HEK293 (cell line): ENCODE measurements at regions not wholly inside any gene's neighbourhood (a gene's known extent, or its start where the extent isn't known, plus 50 kb on each side); places are given as distances from the start of the nearest gene placed in this dataset.

ENCODE experiments used
- CTCF ChIA-PET: fragments of 350-600 bp; formaldehyde crosslinking; extraction: SDS; loops from one replicate; lab custom pipeline; 2021; ENCODE audit warnings: antibody characterized with exemption; lab: Yijun Ruan, JAX
- POLR2A ChIA-PET: fragments of 300-600 bp; formaldehyde crosslinking; extraction: SDS; loops from one replicate; lab custom pipeline; 2020; ENCODE audit warnings: antibody characterized with exemption, inconsistent platforms; lab: Yijun Ruan, JAX
- H3K27ac ChIP-seq: fragments of 200-500 bp; sonication (Bioruptor generic); 2 replicates; pipeline ENCODE4 v1.5.1; 2014; ENCODE audit warnings: low read depth, low read length, control low read depth, inconsistent platforms; ENCODE audit errors: extremely low read depth
- H3K36me3 ChIP-seq, 2 experiments: fragments of 200-500 bp in 1 of 2; sonication (Bioruptor generic) in 1 of 2; 1 replicate in 1 of 2; 2 replicates in 1 of 2; pipeline ENCODE4 v1.5.1; 2014 to 2017; ENCODE audit warnings: inconsistent platforms in 2 of 2, low read length in 2 of 2; ENCODE audit not compliant: control insufficient read depth in 2 of 2, insufficient read depth in 1 of 2
- H3K4me1 ChIP-seq: fragments of 200-500 bp; sonication (Bioruptor generic); 2 replicates; pipeline ENCODE4 v1.5.1; 2014; ENCODE audit warnings: mild to moderate bottlenecking, low read length, inconsistent platforms; ENCODE audit not compliant: control insufficient read depth, insufficient read depth
- H3K4me3 ChIP-seq: 2 replicates; pipeline ENCODE4 v1.5.1; 2011; ENCODE audit warnings: low read depth, mild to moderate bottlenecking, control low read depth, low read length, moderate library complexity
- H3K9me3 ChIP-seq: fragments of 200-500 bp; sonication (Bioruptor generic); 2 replicates; pipeline ENCODE4 v1.5.1; 2014; ENCODE audit warnings: low read depth, low read length, inconsistent platforms; ENCODE audit not compliant: control insufficient read depth, insufficient read depth
- KLF16 ChIP-seq: fragments of 450-650 bp; formaldehyde crosslinking; IDR thresholded peaks from 2 replicates; pipeline ENCODE4 v1.5.1; 2017; ENCODE audit warnings: missing biosample characterization, missing genetic modification characterization
- MYNN ChIP-seq: fragments of 450-650 bp; formaldehyde crosslinking; IDR thresholded peaks from 2 replicates; pipeline ENCODE4 v1.5.1; 2016; ENCODE audit warnings: missing biosample characterization, missing genetic modification characterization, borderline replicate concordance
- PRDM4 ChIP-seq: fragments of 450-650 bp; formaldehyde crosslinking; IDR thresholded peaks from 2 replicates; pipeline ENCODE4 v1.5.1; 2017; ENCODE audit warnings: missing biosample characterization, missing genetic modification characterization
- ZBTB17 ChIP-seq: fragments of 450-650 bp; formaldehyde crosslinking; IDR thresholded peaks from 2 replicates; pipeline ENCODE4 v1.5.1; 2016; ENCODE audit warnings: missing biosample characterization, missing genetic modification characterization
- ZBTB21 ChIP-seq: fragments of 450-650 bp; formaldehyde crosslinking; IDR thresholded peaks from 2 replicates; pipeline ENCODE4 v1.5.1; 2017; ENCODE audit warnings: missing biosample characterization, missing genetic modification characterization
- ZBTB26 ChIP-seq: fragments of 450-650 bp; formaldehyde crosslinking; optimal IDR thresholded peaks from 2 replicates; pipeline ENCODE3; 2016; ENCODE audit warnings: missing biosample characterization, mild to moderate bottlenecking, missing genetic modification characterization
- ZBTB48 ChIP-seq: fragments of 450-650 bp; formaldehyde crosslinking; IDR thresholded peaks from 2 replicates; pipeline ENCODE4 v1.5.1; 2016; ENCODE audit warnings: missing biosample characterization, missing genetic modification characterization
- ZEB2 ChIP-seq: fragments of 450-650 bp; formaldehyde crosslinking; IDR thresholded peaks from 2 replicates; pipeline ENCODE4 v1.5.1; 2016; ENCODE audit warnings: missing biosample characterization, missing genetic modification characterization
- ZNF112 ChIP-seq: fragments of 450-650 bp; formaldehyde crosslinking; IDR thresholded peaks from 2 replicates; pipeline ENCODE4 v1.5.0; 2017; ENCODE audit warnings: missing biosample characterization, missing genetic modification characterization
- ZNF133 ChIP-seq: fragments of 450-650 bp; formaldehyde crosslinking; IDR thresholded peaks from 2 replicates; pipeline ENCODE4 v1.5.1; 2016; ENCODE audit warnings: missing biosample characterization, missing genetic modification characterization
- ZNF140 ChIP-seq: fragments of 450-650 bp; formaldehyde crosslinking; IDR thresholded peaks from 2 replicates; pipeline ENCODE4 v1.5.1; 2016; ENCODE audit warnings: missing biosample characterization, missing genetic modification characterization
- ZNF2 ChIP-seq: fragments of 450-650 bp; formaldehyde crosslinking; IDR thresholded peaks from 2 replicates; pipeline ENCODE4 v1.5.1; 2016; ENCODE audit warnings: missing biosample characterization, missing genetic modification characterization
- ZNF280D ChIP-seq: fragments of 450-650 bp; formaldehyde crosslinking; IDR thresholded peaks from 2 replicates; pipeline ENCODE4 v1.5.1; 2016; ENCODE audit warnings: missing biosample characterization, missing genetic modification characterization
- ZNF362 ChIP-seq: fragments of 450-650 bp; formaldehyde crosslinking; IDR thresholded peaks from 2 replicates; pipeline ENCODE4 v1.5.1; 2016; ENCODE audit warnings: missing biosample characterization, missing genetic modification characterization
- ZNF416 ChIP-seq: fragments of 450-650 bp; formaldehyde crosslinking; IDR thresholded peaks from 2 replicates; pipeline ENCODE4 v1.5.1; 2016; ENCODE audit warnings: missing biosample characterization, missing genetic modification characterization
- ZNF426 ChIP-seq: fragments of 450-650 bp; formaldehyde crosslinking; IDR thresholded peaks from 2 replicates; pipeline ENCODE4 v1.5.1; 2017; ENCODE audit warnings: missing biosample characterization, missing genetic modification characterization, mild to moderate bottlenecking, inconsistent platforms, moderate library complexity
- ZNF449 ChIP-seq: fragments of 450-650 bp; formaldehyde crosslinking; IDR thresholded peaks from 2 replicates; pipeline ENCODE4 v1.5.1; 2017; ENCODE audit warnings: missing biosample characterization, mild to moderate bottlenecking, missing genetic modification characterization, moderate library complexity
- ZNF548 ChIP-seq: fragments of 450-650 bp; formaldehyde crosslinking; IDR thresholded peaks from 2 replicates; pipeline ENCODE4 v1.5.1; 2016; ENCODE audit warnings: missing biosample characterization, missing genetic modification characterization
- ZNF660 ChIP-seq: fragments of 450-650 bp; IDR thresholded peaks from 2 replicates; pipeline ENCODE4 v1.5.1; 2018; ENCODE audit warnings: missing biosample characterization, mild to moderate bottlenecking, missing genetic modification characterization
- ZNF830 ChIP-seq: fragments of 450-650 bp; IDR thresholded peaks from 2 replicates; pipeline ENCODE4 v1.5.0; 2018; ENCODE audit warnings: missing biosample characterization, missing genetic modification characterization, low read depth, mild to moderate bottlenecking, moderate library complexity
- ZSCAN4 ChIP-seq: fragments of 450-650 bp; formaldehyde crosslinking; IDR thresholded peaks from 2 replicates; pipeline ENCODE4 v1.5.1; 2017; ENCODE audit warnings: missing biosample characterization, missing genetic modification characterization

GRCh38 chr3:144067059-144067458, 95.4 kb downstream of the DIPK2A start (continued):
- TF ChIP-seq PRDM4 (tag by site-specific recombination) (no peak), ZNF449 (tag by site-specific recombination) (no peak), ZSCAN4 (no peak), ZBTB17 (tag by site-specific recombination) (no peak)

- TF ChIP-seq ZNF133 (tag by site-specific recombination) (no peak), ZNF830 (tag by site-specific recombination) (no peak), MYNN (no peak), ZNF140 (tag by site-specific recombination) (no peak), ZNF548 (tag by site-specific recombination) (no peak), ZBTB21 (tag by site-specific recombination) (no peak), ZBTB48 (tag by site-specific recombination) (no peak)
- ChIA-PET CTCF (no interaction called here), POLR2A (no interaction called here)
- Histone ChIP-seq H3K4me1 (no peaks in the 10 kb centered on the region), H3K27ac (no peak overlapping the region), H3K9me3 (no peaks in the 10 kb centered on the region), H3K36me3 (no peaks in the 10 kb centered on the region), H3K4me3 (no peak overlapping the region)
Observed at GRCh38 chr3:144073698-144074097, 102.1 kb downstream of the DIPK2A start.

- ChIA-PET POLR2A (no interaction called here), CTCF (interaction anchor here (0.6 kb wide), 1 partner anchor 8 kb away, joined by 3 read pairs; no protein-coding TSS in a partner anchor)
- Histone ChIP-seq H3K27ac (no peak overlapping the region), H3K4me3 (no peak overlapping the region), H3K4me1 (no peaks in the 10 kb centered on the region), H3K36me3 (no peaks in the 10 kb centered on the region), H3K9me3 (no peaks in the 10 kb centered on the region)
- TF ChIP-seq ZNF416 = no peak
- no peak for TF ChIP-seq ZNF112
- TF ChIP-seq KLF16 (tag by site-specific recombination) = no peak
- no peak for TF ChIP-seq ZNF280D
- no peak for TF ChIP-seq ZNF2 (tag by site-specific recombination)
- no peak for TF ChIP-seq MYNN
- TF ChIP-seq ZBTB26 (tag by site-specific recombination) = no peak
- no peak for TF ChIP-seq ZNF660 (tag by site-specific recombination)
- TF ChIP-seq ZEB2 (tag by site-specific recombination) = no peak
- no peak for TF ChIP-seq ZNF426
- no peak for TF ChIP-seq ZNF362 (tag by site-specific recombination)
Observed at GRCh38 chr3:144079634-144080033, 108.0 kb downstream of the DIPK2A start.
